ENCODE measurements at regions not wholly inside any gene's neighbourhood (a gene's known extent, or its start where the extent isn't known, plus 50 kb on each side); places are given as distances from the start of the nearest gene placed in this dataset.

DNA sequence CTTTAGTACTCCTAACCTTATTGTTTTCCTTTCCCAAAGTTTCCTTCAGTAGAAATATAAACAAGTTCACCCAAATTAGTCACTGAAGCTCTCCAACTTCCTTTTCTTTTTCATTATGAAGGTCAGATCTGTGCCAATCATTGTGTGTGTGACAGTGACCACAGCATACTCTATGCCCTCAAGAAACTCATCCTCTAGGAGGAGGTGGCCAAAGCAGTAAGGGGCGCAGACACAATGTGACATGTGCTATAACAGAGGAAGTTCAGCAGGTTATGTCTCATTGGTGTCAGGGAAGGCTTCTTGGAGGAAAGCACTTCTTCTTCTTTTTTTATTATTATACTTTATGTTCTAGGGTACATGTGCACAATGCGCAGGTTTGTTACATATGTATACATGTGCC, 60.0 kb upstream of the PSME4 start:
- H3K27ac ChIP-seq (ENCODE audit: low read depth, low read length) = no peak overlapping the region

More for the DNA sequence above, 60.0 kb upstream of the PSME4 start:
- no peak overlapping the region for H2AFZ ChIP-seq (ENCODE audit: low read depth, low read length, poor library complexity, severe bottlenecking)
- H4K20me1 ChIP-seq (ENCODE audit: insufficient read depth) = no peaks in the 10 kb centered on the region
- no peak for ATAC-seq
- intact Hi-C loops (cut with micrococcal nuclease) = no loop called here
- H3K4me1 ChIP-seq (ENCODE audit: control insufficient read depth in 1 of 2, insufficient read depth in 2 of 2, low read length in 2 of 2) = no peaks in the 10 kb centered on the region; a peak in 1 of 4 replicates
- H3K9ac ChIP-seq (ENCODE audit: low read length) = no peak overlapping the region
- H3K4me2 ChIP-seq (ENCODE audit: low read length) = no peak overlapping the region
- H3K27me3 ChIP-seq (ENCODE audit: insufficient read depth, low read length) = no peaks in the 10 kb centered on the region
- DNase-seq (ENCODE audit: low read depth, low spot score) = no peak
- ChIA-PET RAD21 (ENCODE audit: low non-redundant PET in 1 of 2, low total read pairs in 2 of 2, uncharacterized antibody in 2 of 2, unreplicated experiment in 2 of 2) (no interaction called here), CTCF (no interaction called here), POLR2A (no interaction called here)
- no peak overlapping the region for H3K4me3 ChIP-seq (replicated peaks in 1 of 2; ENCODE audit: low read depth in 1 of 2, low read length in 2 of 2)
- no peaks in the 10 kb centered on the region for H3K36me3 ChIP-seq (ENCODE audit: control insufficient read depth in 1 of 2, insufficient read depth in 2 of 2, low read length in 2 of 2)
- TF ChIP-seq REST (IDR thresholded peaks at IDR 0.05; ENCODE audit: low read depth) (no peak), TCF7L2 (IDR thresholded peaks at IDR 0.05; ENCODE audit: borderline replicate concordance, extremely low read depth, insufficient read depth, insufficient read length) (no peak), SRF (IDR thresholded peaks at IDR 0.05; ENCODE audit: low read depth) (no peak), ELF1 (IDR thresholded peaks at IDR 0.05; ENCODE audit: borderline replicate concordance, low read depth) (no peak), SIN3A (IDR thresholded peaks at IDR 0.05; ENCODE audit: low read depth) (no peak), ZBTB33 (IDR thresholded peaks at IDR 0.05; ENCODE audit: extremely low read depth, insufficient replicate concordance, low read length) (no peak), FOSL1 (IDR thresholded peaks at IDR 0.05; ENCODE audit: low read depth) (no peak), ZNF274 (IDR thresholded peaks at IDR 0.05; ENCODE audit: low read depth, low read length) (no peak), RAD21 (IDR thresholded peaks at IDR 0.05; ENCODE audit: low read depth) (no peak), ZFX (IDR thresholded peaks at IDR 0.05) (no peak), SP1 (IDR thresholded peaks at IDR 0.05; ENCODE audit: low read depth) (no peak), EGR1 (IDR thresholded peaks at IDR 0.05; ENCODE audit: low read depth) (no peak), CTCF (IDR thresholded peaks at IDR 0.05 in 2 of 3, conservative IDR thresholded peaks at IDR 0.05 in 1 of 3; ENCODE audit: borderline replicate concordance in 1 of 3, insufficient read depth in 1 of 3, low read depth in 2 of 3, low read length in 2 of 3) (no peak), CEBPB (IDR thresholded peaks at IDR 0.05; ENCODE audit: low read depth) (no peak), CBX3 (IDR thresholded peaks at IDR 0.05; ENCODE audit: low read depth) (no peak), POLR2AphosphoS5 (IDR thresholded peaks at IDR 0.05; ENCODE audit: low read depth, low read length) (no peak)
- TF ChIP-seq, protein P1, sequence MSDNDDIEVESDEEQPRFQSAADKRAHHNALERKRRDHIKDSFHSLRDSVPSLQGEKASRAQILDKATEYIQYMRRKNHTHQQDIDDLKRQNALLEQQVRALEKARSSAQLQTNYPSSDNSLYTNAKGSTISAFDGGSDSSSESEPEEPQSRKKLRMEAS (IDR thresholded peaks at IDR 0.05) = no peak
- no TSS peak for BruUV-seq (replicated peaks)
- no peaks in the 10 kb centered on the region for H3K9me3 ChIP-seq (ENCODE audit: control insufficient read depth in 1 of 2, insufficient read depth in 1 of 2, low read depth in 1 of 2, low read length in 2 of 2)
- no peaks in the 10 kb centered on the region for H3K79me2 ChIP-seq (ENCODE audit: insufficient read depth, low read length)
- no peaks in the 10 kb centered on the region for H3K9me2 ChIP-seq (ENCODE audit: insufficient read depth)
